HEK293T (cell line): ENCODE measurements at regions not wholly inside any gene's neighbourhood (a gene's known extent, or its start where the extent isn't known, plus 50 kb on each side); places are given as distances from the start of the nearest gene placed in this dataset.
"Not testable (repeated sequence)": the region's sequence is repeated elsewhere in the genome, so short reads cannot be mapped to it uniquely, and the experiment has no call there.

ENCODE experiments used
- CTCF ChIA-PET: fragments of 350-600 bp; formaldehyde crosslinking; extraction: SDS; loops from one replicate; lab custom pipeline; 2021; ENCODE audit warnings: antibody characterized with exemption, inconsistent platforms; lab: Yijun Ruan, JAX
- POLR2A ChIA-PET: fragments of 350-600 bp; formaldehyde crosslinking; extraction: SDS; loops from one replicate; lab custom pipeline; 2020; ENCODE audit warnings: antibody characterized with exemption, inconsistent platforms; lab: Yijun Ruan, JAX
- DNase-seq: peaks from one replicate; pipeline ENCODE4 v3.0.0; 2012; ENCODE audit warnings: mixed read lengths; ENCODE audit errors: extremely low spot score
- ARNT ChIP-seq: fragments of 450-650 bp; IDR thresholded peaks from 2 replicates; pipeline ENCODE4 v1.6.1; 2017; ENCODE audit warnings: mild to moderate bottlenecking
- BHLHE40 ChIP-seq: fragments of 450-650 bp; IDR thresholded peaks from 2 replicates; pipeline ENCODE4 v1.6.1; 2016; ENCODE audit warnings: mild to moderate bottlenecking, moderate library complexity, borderline replicate concordance
- CTBP1 ChIP-seq: fragments of 450-650 bp; IDR thresholded peaks from 2 replicates; pipeline ENCODE4 v1.6.1; 2016; ENCODE audit warnings: borderline replicate concordance
- ELF4 ChIP-seq: fragments of 450-650 bp; IDR thresholded peaks from 2 replicates; pipeline ENCODE4 v1.6.1; 2017; ENCODE audit warnings: antibody characterized with exemption
- FOXA1 ChIP-seq: fragments of 450-650 bp; IDR thresholded peaks from 2 replicates; pipeline ENCODE4 v1.6.1; 2016; ENCODE audit warnings: mild to moderate bottlenecking
- FOXK2 ChIP-seq: fragments of 450-650 bp; IDR thresholded peaks from 2 replicates; pipeline ENCODE4 v1.6.1; 2016; ENCODE audit warnings: mild to moderate bottlenecking
- FOXM1 ChIP-seq: fragments of 450-650 bp; IDR thresholded peaks from 2 replicates; pipeline ENCODE4 v1.6.1; 2017; ENCODE audit warnings: mild to moderate bottlenecking, borderline replicate concordance
- HDGF ChIP-seq: fragments of 450-650 bp; IDR thresholded peaks from 2 replicates; pipeline ENCODE4 v1.6.1; 2017; ENCODE audit warnings: antibody characterized with exemption, borderline replicate concordance
- L3MBTL2 ChIP-seq: fragments of 450-650 bp; conservative IDR thresholded peaks from 2 replicates; pipeline ENCODE4 v1.6.1; 2016; ENCODE audit warnings: mild to moderate bottlenecking
- LEF1 ChIP-seq: fragments of 450-650 bp; IDR thresholded peaks from 2 replicates; pipeline ENCODE4 v1.6.1; 2017; ENCODE audit warnings: mild to moderate bottlenecking, borderline replicate concordance
- NFRKB ChIP-seq: fragments of 450-650 bp; IDR thresholded peaks from 2 replicates; pipeline ENCODE4 v1.6.1; 2016; ENCODE audit warnings: mild to moderate bottlenecking, moderate library complexity
- PKNOX1 ChIP-seq: fragments of 450-650 bp; IDR thresholded peaks from 2 replicates; pipeline ENCODE4 v1.6.1; 2016
- SUZ12 ChIP-seq: fragments of 450-650 bp; IDR thresholded peaks from 2 replicates; pipeline ENCODE4 v1.6.1; 2016; ENCODE audit warnings: mild to moderate bottlenecking
- TARDBP ChIP-seq: fragments of 450-650 bp; IDR thresholded peaks from 2 replicates; pipeline ENCODE4 v1.6.1; 2016
- ZNF384 ChIP-seq: fragments of 450-650 bp; IDR thresholded peaks from 2 replicates; pipeline ENCODE4 v1.6.1; 2016

GRCh38 chr22:49688516-49689254 lies 139.0 kb downstream of the BRD1 start:
- no peak for DNase-seq
- ChIA-PET CTCF (no interaction called here), POLR2A (no interaction called here)
- TF ChIP-seq BHLHE40 (no peak), NFRKB (no peak), SUZ12 (no peak), TARDBP (no peak), CTBP1 (no peak), ELF4 (no peak), LEF1 (no peak), ARNT (no peak), L3MBTL2 (no peak), FOXK2 (no peak), FOXA1 (no peak)

- TF ChIP-seq SUZ12 (no peak), HDGF (no peak), ELF4 (no peak), L3MBTL2 (no peak)
- ChIA-PET CTCF (no interaction called here), POLR2A (no interaction called here)
- no peak for DNase-seq
Observed at GRCh38 chr22:49687786-49688515, 139.7 kb downstream of the BRD1 start.

- no peak for TF ChIP-seq BHLHE40
- no peak for TF ChIP-seq TARDBP
- TF ChIP-seq L3MBTL2: no peak
- no peak for TF ChIP-seq FOXA1
- no peak for TF ChIP-seq FOXM1
- TF ChIP-seq NFRKB: no peak
- no peak for TF ChIP-seq CTBP1
- no peak for TF ChIP-seq ARNT
- no peak for TF ChIP-seq SUZ12
- no peak for DNase-seq
- ChIA-PET POLR2A (no interaction called here), CTCF (no interaction called here)
Observed at GRCh38 chr22:49687333-49687732, 140.3 kb downstream of the BRD1 start.

- TF ChIP-seq L3MBTL2: no peak
- no peak for TF ChIP-seq FOXM1
- no peak for TF ChIP-seq BHLHE40
- no peak for TF ChIP-seq ARNT
- TF ChIP-seq PKNOX1: no peak
- no peak for TF ChIP-seq HDGF
- TF ChIP-seq NFRKB: no peak
- no peak for TF ChIP-seq ZNF384
- TF ChIP-seq CTBP1: no peak
- no peak for TF ChIP-seq FOXK2
- no peak for TF ChIP-seq FOXA1
- TF ChIP-seq ELF4: no peak
- no peak for TF ChIP-seq LEF1
- TF ChIP-seq SUZ12: no peak
- ChIA-PET CTCF (no interaction called here), POLR2A (no interaction called here)
- no peak for DNase-seq
Observed at GRCh38 chr22:49686495-49687219, 141.0 kb downstream of the BRD1 start.

- DNase-seq: no peak
- TF ChIP-seq FOXK2 (no peak), FOXA1 (no peak), HDGF (no peak), L3MBTL2 (no peak), BHLHE40 (no peak), ZNF384 (no peak), PKNOX1 (no peak), LEF1 (no peak)
- ChIA-PET POLR2A (no interaction called here), CTCF (no interaction called here)
Observed at GRCh38 chr22:49685686-49686085, 142.0 kb downstream of the BRD1 start.

- ChIA-PET CTCF (no interaction called here), POLR2A (no interaction called here)
- no peak for DNase-seq
- TF ChIP-seq FOXM1: no peak
- TF ChIP-seq BHLHE40: no peak
- TF ChIP-seq FOXK2: no peak
- no peak for TF ChIP-seq ELF4
- no peak for TF ChIP-seq HDGF
- no peak for TF ChIP-seq ZNF384
- TF ChIP-seq FOXA1: no peak
Observed at GRCh38 chr22:49685116-49685515, 142.6 kb downstream of the BRD1 start.

GRCh38 chr22:49683032-49683431 lies 144.6 kb downstream of the BRD1 start:
- POLR2A ChIA-PET: no interaction called here
- CTCF ChIA-PET: no interaction called here
- DNase-seq: no peak
- TF ChIP-seq ELF4: no peak
- TF ChIP-seq LEF1: no peak
- no peak for TF ChIP-seq SUZ12
- no peak for TF ChIP-seq ZNF384

- CTCF ChIA-PET, POLR2A ChIA-PET, DNase-seq: not testable (repeated sequence)
Observed at GRCh38 chr22:49680819-49681218, 146.9 kb downstream of the BRD1 start.
